Brain microvascular endothelial cell (primary cell): ENCODE measurements at regions not wholly inside any gene's neighbourhood (a gene's known extent, or its start where the extent isn't known, plus 50 kb on each side); places are given as distances from the start of the nearest gene placed in this dataset.
"Not testable (repeated sequence)": the region's sequence is repeated elsewhere in the genome, so short reads cannot be mapped to it uniquely, and the experiment has no call there.

Source experiments
- DNase-seq: peaks from one replicate; pipeline ENCODE4 v3.0.0-alpha.2; 2020
- H3K27ac ChIP-seq: fragments of 250-450 bp; sonication (Bioruptor Pico); 2 replicates; pipeline ENCODE4 v1.5.1; 2020; ENCODE audit warnings: mild to moderate bottlenecking, moderate library complexity
- H3K27me3 ChIP-seq: fragments of 250-450 bp; sonication (Bioruptor Pico); replicated peaks from 2 replicates; pipeline ENCODE4 v1.5.1; 2020; ENCODE audit warnings: mild to moderate bottlenecking
- H3K36me3 ChIP-seq: fragments of 250-450 bp; sonication (Bioruptor Pico); replicated peaks from 2 replicates; pipeline ENCODE4 v1.5.1; 2020; ENCODE audit warnings: mild to moderate bottlenecking
- H3K4me3 ChIP-seq: 2 replicates; pipeline ENCODE4 v1.5.1; 2011; ENCODE audit warnings: low read depth, mild to moderate bottlenecking, control low read depth, low read length, moderate library complexity
- CTCF ChIP-seq: IDR thresholded peaks from 2 replicates; pipeline ENCODE4 v1.5.1; 2011; ENCODE audit warnings: low read depth, mild to moderate bottlenecking, moderate library complexity, low read length, control low read depth, inconsistent platforms; ENCODE audit errors: missing control alignments
- in situ Hi-C: cut with HindIII; loops from 2 replicates; pipeline ENCODE4 v1.10.0; 2017; ENCODE audit warnings: low sequenced_read_pairs, low pct_ligation_motif_present

- H3K4me3 ChIP-seq, result no peak overlapping the region
- no peak for TF ChIP-seq CTCF
- in situ Hi-C loops, result no loop called here
These were observed 111.9 kb downstream of the ANXA5 start for GRCh38 chr4:121584836-121585235.

GRCh38 chr4:121583396-121583795 is 113.4 kb downstream of the ANXA5 start:
- in situ Hi-C loops, result no loop called here
- no peak overlapping the region for H3K4me3 ChIP-seq

More at GRCh38 chr4:121584836-121585235, 111.9 kb downstream of the ANXA5 start:
- Histone ChIP-seq H3K36me3 (no peaks in the 10 kb centered on the region), H3K27me3 (no peaks in the 10 kb centered on the region), H3K27ac (no peak overlapping the region)
- DNase-seq, result no peak

GRCh38 chr4:121582296-121582695 is 114.5 kb downstream of the ANXA5 start:
- Histone ChIP-seq H3K27ac (no peak overlapping the region), H3K4me3 (no peak overlapping the region), H3K27me3 (no peaks in the 10 kb centered on the region), H3K36me3 (no peaks in the 10 kb centered on the region)
- no peak for TF ChIP-seq CTCF
- DNase-seq, result no peak
- in situ Hi-C loops, result no loop called here

More at GRCh38 chr4:121583396-121583795, 113.4 kb downstream of the ANXA5 start:
- TF ChIP-seq CTCF, result no peak
- Histone ChIP-seq H3K27me3 (no peaks in the 10 kb centered on the region), H3K27ac (no peak overlapping the region), H3K36me3 (no peaks in the 10 kb centered on the region)
- no peak for DNase-seq

GRCh38 chr4:121575392-121575791 is 121.4 kb downstream of the ANXA5 start:
- H3K27ac ChIP-seq, H3K27me3 ChIP-seq, DNase-seq, H3K36me3 ChIP-seq, H3K4me3 ChIP-seq, in situ Hi-C loops: not testable (repeated sequence)

GRCh38 chr4:121574618-121575017 is 122.2 kb downstream of the ANXA5 start:
- in situ Hi-C loops, result no loop called here
- no peak for DNase-seq
- Histone ChIP-seq H3K27ac (no peak overlapping the region), H3K4me3 (no peak overlapping the region), H3K36me3 (no peaks in the 10 kb centered on the region), H3K27me3 (no peaks in the 10 kb centered on the region)
- TF ChIP-seq CTCF, result no peak

GRCh38 chr4:121567748-121568147 is 129.0 kb downstream of the ANXA5 start:
- Histone ChIP-seq H3K27me3 (no peaks in the 10 kb centered on the region), H3K27ac (no peak overlapping the region), H3K36me3 (no peaks in the 10 kb centered on the region), H3K4me3 (no peak overlapping the region)
- no peak for TF ChIP-seq CTCF
- DNase-seq, result no peak
- in situ Hi-C loops, result no loop called here
